RWPE1 (cell line): ENCODE measurements at regions not wholly inside any gene's neighbourhood (a gene's known extent, or its start where the extent isn't known, plus 50 kb on each side); places are given as distances from the start of the nearest gene placed in this dataset.
"Not testable (repeated sequence)": the region's sequence is repeated elsewhere in the genome, so short reads cannot be mapped to it uniquely, and the experiment has no call there.

Experiments used
- CTCF ChIA-PET: fragments of 350-600 bp; sonication (Branson Sonifier 250); formaldehyde crosslinking; extraction: SDS; loops from one replicate; lab custom pipeline; 2021; lab: Yijun Ruan, JAX
- POLR2A ChIA-PET: fragments of 400-600 bp; formaldehyde crosslinking; extraction: SDS; loops from one replicate; lab custom pipeline; 2020; ENCODE audit warnings: antibody characterized with exemption; ENCODE audit not compliant: low non-redundant PET; lab: Yijun Ruan, JAX
- DNase-seq: peaks from one replicate; pipeline ENCODE4 v3.0.0; 2012; ENCODE audit warnings: low spot score
- H3K27ac ChIP-seq: fragments of 450-650 bp; 2 replicates; pipeline ENCODE4 v1.5.1; 2017
- TF ChIP-seq, protein P1 (sequence below): fragments of 450-650 bp; conservative IDR thresholded peaks from 2 replicates; pipeline ENCODE4 v1.5.1; 2017; ENCODE audit warnings: low read depth, mild to moderate bottlenecking

DNA sequence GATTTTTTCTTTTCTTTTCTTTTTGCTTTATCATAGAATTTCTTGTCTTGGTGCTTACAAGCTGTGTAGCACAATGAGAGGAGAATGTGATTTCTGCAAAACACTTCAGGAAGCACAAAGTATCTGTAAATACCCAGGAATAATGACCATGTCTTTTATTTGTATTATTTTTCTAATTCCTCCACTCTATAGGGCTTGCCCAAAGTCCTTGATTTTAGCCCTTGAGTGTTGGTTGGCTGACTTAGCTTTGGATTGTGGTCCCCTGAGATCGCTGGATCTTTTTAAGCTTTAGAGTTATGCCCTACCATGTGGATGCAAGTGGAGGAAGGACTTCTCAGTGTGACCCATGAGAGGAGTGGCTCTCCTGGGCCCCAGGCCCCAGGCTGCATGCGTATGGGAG is 52.2 kb downstream of the HOXC4 start:
- DNase-seq, POLR2A ChIA-PET, H3K27ac ChIP-seq: not testable (repeated sequence)
- CTCF ChIA-PET = interaction anchor here (0.6 kb wide), 1 partner anchor 57 kb away, joined by 3 read pairs; no protein-coding TSS in a partner anchor

DNA sequence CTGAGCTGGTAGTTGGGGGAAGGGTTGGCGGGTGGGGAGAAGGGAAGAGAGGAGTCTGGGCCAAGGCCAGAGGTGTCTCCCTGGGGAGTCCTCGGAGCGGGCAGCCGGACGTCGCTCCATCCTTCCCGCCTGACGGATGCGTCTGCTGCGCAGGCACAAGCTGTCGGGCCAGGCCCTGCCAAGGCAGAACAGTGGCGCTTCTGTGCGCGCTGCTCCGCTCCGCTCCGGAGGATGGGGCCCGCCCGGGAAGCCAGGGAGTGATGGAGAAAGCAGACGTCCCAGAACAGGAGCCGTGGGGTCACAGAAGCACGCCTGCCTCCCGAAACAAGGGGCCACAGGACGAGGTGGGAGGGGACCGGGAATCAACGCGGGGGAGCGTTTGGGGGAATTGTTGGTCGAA is 52.6 kb downstream of the HOXC4 start:
- CTCF ChIA-PET = interaction anchor here (0.6 kb wide), 1 partner anchor 57 kb away, joined by 3 read pairs; no protein-coding TSS in a partner anchor

DNA sequence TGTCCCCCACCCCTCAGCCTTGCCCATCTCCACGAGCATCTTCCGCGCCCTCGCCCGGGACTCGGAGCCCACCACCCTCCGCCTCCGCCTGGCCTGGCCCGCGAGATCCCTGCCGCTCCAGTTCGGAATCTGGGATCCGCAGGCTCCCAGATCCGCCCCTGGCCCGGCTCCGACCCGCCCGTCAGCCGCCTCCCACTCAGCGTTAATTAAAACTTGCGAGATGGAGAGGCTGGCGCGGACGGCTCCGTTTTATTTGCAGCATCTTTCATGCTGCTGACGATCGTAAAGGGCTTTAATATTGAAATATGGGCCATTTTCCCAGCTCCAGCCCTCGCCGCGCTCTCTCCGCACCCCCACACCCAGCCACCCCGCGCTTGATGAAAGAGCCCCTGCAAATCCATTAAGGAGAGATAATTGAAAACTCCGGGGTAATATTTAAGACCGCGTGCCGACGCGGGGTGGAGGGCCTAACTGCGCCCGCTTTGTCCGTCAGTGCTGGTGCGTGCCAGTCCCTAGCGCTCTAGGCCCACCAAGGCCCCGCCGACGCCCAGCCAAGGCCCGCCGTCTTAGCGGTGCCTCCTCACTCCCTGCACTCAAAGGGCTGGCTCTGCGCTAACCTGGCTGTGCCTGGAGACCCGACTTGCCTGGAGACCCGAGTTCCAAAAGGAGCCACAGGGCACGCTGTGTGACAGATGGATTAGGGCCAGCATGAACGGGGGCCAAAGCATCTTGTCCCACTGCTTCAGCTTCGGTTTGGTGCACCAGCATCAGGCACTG is 53.4 kb downstream of the HOXC4 start:
- DNase-seq, CTCF ChIA-PET, POLR2A ChIA-PET, H3K27ac ChIP-seq: not testable (repeated sequence)

More for the DNA sequence above, 52.6 kb downstream of the HOXC4 start:
- DNase-seq, POLR2A ChIA-PET, H3K27ac ChIP-seq: not testable (repeated sequence)

- POLR2A ChIA-PET, CTCF ChIA-PET, H3K27ac ChIP-seq, DNase-seq: not testable (repeated sequence)
Observed at GRCh38 chr12:54112336-54112735, 58.7 kb downstream of the HOXC4 start.

DNA sequence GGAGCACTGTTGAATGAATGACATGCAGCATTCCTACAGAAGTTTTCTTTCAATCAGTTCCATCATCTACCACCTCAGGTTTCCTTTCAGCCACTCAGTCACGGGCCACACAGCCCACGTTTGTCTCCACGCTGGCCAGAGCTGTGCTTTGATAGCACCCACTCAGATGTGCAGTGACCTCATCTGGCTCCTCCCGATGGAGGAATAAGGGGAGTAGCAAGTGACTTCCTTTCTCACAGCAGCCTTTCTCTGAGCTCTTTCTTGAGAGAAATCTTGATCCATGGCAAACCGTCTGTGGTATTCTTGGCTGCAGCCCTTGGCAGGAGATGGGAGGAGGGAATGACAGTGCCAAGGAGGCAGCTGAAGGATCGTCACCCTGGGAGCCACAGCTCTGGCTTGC is 62.4 kb downstream of the HOXC4 start:
- DNase-seq, POLR2A ChIA-PET, H3K27ac ChIP-seq: not testable (repeated sequence)
- CTCF ChIA-PET = interaction anchor here (0.6 kb wide), 1 partner anchor 28 kb away, joined by 6 read pairs; no protein-coding TSS in a partner anchor

- H3K27ac ChIP-seq, CTCF ChIA-PET, POLR2A ChIA-PET, DNase-seq: not testable (repeated sequence)
Observed at GRCh38 chr12:54117392-54117791, 63.8 kb downstream of the HOXC4 start.

DNA sequence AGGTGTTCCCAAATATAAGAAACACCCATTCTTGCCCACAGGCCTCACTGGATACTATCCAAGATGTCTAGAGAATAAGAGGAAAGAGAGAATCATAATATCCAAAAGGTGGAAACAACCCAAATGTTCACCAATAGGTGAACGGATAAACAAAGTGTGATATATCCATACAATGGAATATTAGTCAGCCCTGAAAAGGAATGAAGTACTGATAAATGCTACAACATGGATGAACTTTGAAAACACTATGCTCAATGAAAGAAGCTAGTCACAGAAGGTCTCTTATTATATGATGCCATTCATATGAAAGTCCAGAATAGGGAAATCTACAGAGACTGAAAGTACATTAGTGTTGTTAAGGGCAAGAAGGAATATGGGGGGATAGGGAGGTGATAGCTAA is 65.4 kb downstream of the HOXC4 start:
- POLR2A ChIA-PET, H3K27ac ChIP-seq, CTCF ChIA-PET, DNase-seq: not testable (repeated sequence)

DNA sequence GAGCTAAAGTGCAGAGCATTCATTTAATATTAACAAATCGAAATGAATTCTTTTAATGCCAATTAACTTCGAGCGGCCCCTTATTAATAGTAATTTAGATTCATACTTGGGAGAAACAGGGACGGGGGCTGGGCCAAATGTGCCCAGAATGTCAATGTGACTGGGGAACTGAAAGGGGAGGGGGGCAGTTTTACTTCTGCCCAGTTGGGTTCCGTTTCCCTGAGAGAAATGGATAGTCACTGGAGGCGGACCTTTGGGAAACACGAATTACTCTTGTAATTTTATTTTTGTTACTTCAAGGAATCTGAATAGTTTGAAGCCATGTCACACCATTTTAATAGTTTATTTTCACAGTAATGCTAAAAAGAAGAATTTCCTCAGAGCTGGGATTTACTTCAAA is 64.8 kb downstream of the SMUG1 start:
- H3K27ac ChIP-seq, CTCF ChIA-PET, DNase-seq, POLR2A ChIA-PET: not testable (repeated sequence)

DNA sequence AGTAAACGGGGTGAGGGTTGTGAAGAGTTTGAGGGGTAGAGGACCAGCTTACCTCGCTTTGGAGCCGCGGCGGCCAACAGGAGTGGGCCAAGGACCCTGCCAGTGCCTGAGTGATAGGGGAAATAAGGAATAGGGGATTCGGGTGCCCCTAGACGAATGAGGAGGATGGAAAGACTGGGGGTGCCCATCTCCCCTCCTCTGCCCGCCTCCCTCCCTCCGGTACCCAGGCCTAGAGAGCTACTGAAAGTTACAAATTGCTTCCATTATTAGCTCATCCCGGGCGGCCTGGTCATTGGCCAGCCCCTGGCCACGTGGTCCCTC is 63.1 kb downstream of the SMUG1 start:
- DNase-seq, POLR2A ChIA-PET, CTCF ChIA-PET, H3K27ac ChIP-seq: not testable (repeated sequence)

GRCh38 chr12:54126029-54126695 is 62.6 kb downstream of the SMUG1 start:
- CTCF ChIA-PET = interaction anchor here (0.7 kb wide), 1 partner anchor 91 kb away, joined by 3 read pairs; no protein-coding TSS in a partner anchor
- no peak overlapping the region for H3K27ac ChIP-seq
- POLR2A ChIA-PET = no interaction called here
- no peak for DNase-seq
- TF ChIP-seq, protein P1, sequence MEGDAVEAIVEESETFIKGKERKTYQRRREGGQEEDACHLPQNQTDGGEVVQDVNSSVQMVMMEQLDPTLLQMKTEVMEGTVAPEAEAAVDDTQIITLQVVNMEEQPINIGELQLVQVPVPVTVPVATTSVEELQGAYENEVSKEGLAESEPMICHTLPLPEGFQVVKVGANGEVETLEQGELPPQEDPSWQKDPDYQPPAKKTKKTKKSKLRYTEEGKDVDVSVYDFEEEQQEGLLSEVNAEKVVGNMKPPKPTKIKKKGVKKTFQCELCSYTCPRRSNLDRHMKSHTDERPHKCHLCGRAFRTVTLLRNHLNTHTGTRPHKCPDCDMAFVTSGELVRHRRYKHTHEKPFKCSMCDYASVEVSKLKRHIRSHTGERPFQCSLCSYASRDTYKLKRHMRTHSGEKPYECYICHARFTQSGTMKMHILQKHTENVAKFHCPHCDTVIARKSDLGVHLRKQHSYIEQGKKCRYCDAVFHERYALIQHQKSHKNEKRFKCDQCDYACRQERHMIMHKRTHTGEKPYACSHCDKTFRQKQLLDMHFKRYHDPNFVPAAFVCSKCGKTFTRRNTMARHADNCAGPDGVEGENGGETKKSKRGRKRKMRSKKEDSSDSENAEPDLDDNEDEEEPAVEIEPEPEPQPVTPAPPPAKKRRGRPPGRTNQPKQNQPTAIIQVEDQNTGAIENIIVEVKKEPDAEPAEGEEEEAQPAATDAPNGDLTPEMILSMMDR = no peak

- TF ChIP-seq, protein P1 = no peak
- ChIA-PET CTCF (interaction anchor here (0.7 kb wide), 1 partner anchor 92 kb away, joined by 3 read pairs; no protein-coding TSS in a partner anchor), POLR2A (no interaction called here)
- no peak for DNase-seq
- H3K27ac ChIP-seq = no peak overlapping the region
Observed at GRCh38 chr12:54126696-54127537, 61.9 kb downstream of the SMUG1 start.
